GM21526 (cell line): ENCODE measurements at regions not wholly inside any gene's neighbourhood (a gene's known extent, or its start where the extent isn't known, plus 50 kb on each side); places are given as distances from the start of the nearest gene placed in this dataset.

Source experiments
- ATAC-seq: cut with Tn5 transposase; IDR thresholded peaks from one replicate; pipeline ENCODE4 v1.9.1; 2021; ENCODE audit warnings: moderate library complexity; ENCODE audit not compliant: unreplicated experiment, low FRiP score

GRCh38 chr9:687034-687785 lies 154.3 kb upstream of the DMRT1 start:
- ATAC-seq, result no peak

GRCh38 chr9:687994-688393 lies 153.5 kb upstream of the DMRT1 start:
- no peak for ATAC-seq

- ATAC-seq, result no peak
These were observed 150.9 kb upstream of the DMRT1 start for GRCh38 chr9:690517-691111.

- ATAC-seq, result no peak
These were observed 149.6 kb upstream of the DMRT1 start for GRCh38 chr9:691825-692400.

GRCh38 chr9:692636-693129 lies 148.8 kb upstream of the DMRT1 start:
- ATAC-seq, result no peak

GRCh38 chr9:693201-694091 lies 148.1 kb upstream of the DMRT1 start:
- ATAC-seq, result no peak

- no peak for ATAC-seq
These were observed 147.4 kb upstream of the DMRT1 start for GRCh38 chr9:694092-694402.

GRCh38 chr9:694403-695154 lies 146.9 kb upstream of the DMRT1 start:
- ATAC-seq, result no peak

GRCh38 chr9:695252-695651 lies 146.2 kb upstream of the DMRT1 start:
- ATAC-seq, result no peak

GRCh38 chr9:696332-697323 lies 144.9 kb upstream of the DMRT1 start:
- ATAC-seq, result no peak

- no peak for ATAC-seq
These were observed 143.2 kb upstream of the DMRT1 start for GRCh38 chr9:698276-698675.

GRCh38 chr9:698954-699353 lies 142.5 kb upstream of the DMRT1 start:
- ATAC-seq, result no peak

GRCh38 chr9:699396-699795 lies 142.1 kb upstream of the DMRT1 start:
- ATAC-seq, result no peak

- ATAC-seq, result no peak
These were observed 140.9 kb upstream of the DMRT1 start for GRCh38 chr9:700365-701282.

- ATAC-seq, result no peak
These were observed 138.1 kb upstream of the DMRT1 start for GRCh38 chr9:703392-703791.

- ATAC-seq, result no peak
These were observed 135.4 kb upstream of the DMRT1 start for GRCh38 chr9:706073-706472.

- no peak for ATAC-seq
These were observed 134.7 kb upstream of the DMRT1 start for GRCh38 chr9:706606-707459.
